Stimulated activated naive CD4-positive, alpha-beta T cell (primary cell): ENCODE measurements at regions not wholly inside any gene's neighbourhood (a gene's known extent, or its start where the extent isn't known, plus 50 kb on each side); places are given as distances from the start of the nearest gene placed in this dataset.

Experiments used
- DNase-seq, 6 experiments: peaks; one replicate each; lab custom pipeline; 2025; lab: John Stamatoyannopoulos, UW

- no peak for DNase-seq
Observed at GRCh38 chr21:28827422-28827821, 165.3 kb downstream of the LTN1 start.

GRCh38 chr21:28826569-28826968 lies 166.1 kb downstream of the LTN1 start:
- DNase-seq, result no peak

GRCh38 chr21:28826021-28826420 lies 166.7 kb downstream of the LTN1 start:
- DNase-seq, result no peak

- DNase-seq, result no peak
Observed at GRCh38 chr21:28823429-28823828, 169.2 kb downstream of the LTN1 start.

- no peak for DNase-seq
Observed at GRCh38 chr21:28822486-28823335, 170.0 kb downstream of the LTN1 start.

GRCh38 chr21:28822123-28822399 lies 170.6 kb downstream of the LTN1 start:
- DNase-seq, result no peak

GRCh38 chr21:28821276-28822122 lies 171.2 kb downstream of the LTN1 start:
- no peak for DNase-seq

GRCh38 chr21:28818663-28819278 lies 173.9 kb downstream of the LTN1 start:
- DNase-seq, result no peak

- no peak for DNase-seq
Observed at GRCh38 chr21:28817871-28818270, 174.8 kb downstream of the LTN1 start.

GRCh38 chr21:28811860-28812259 lies 180.8 kb downstream of the LTN1 start:
- DNase-seq, result no peak

GRCh38 chr21:28810826-28811524 lies 181.7 kb downstream of the LTN1 start:
- DNase-seq, result no peak

- DNase-seq, result no peak
Observed at GRCh38 chr21:28805885-28806284, 186.8 kb downstream of the LTN1 start.

GRCh38 chr21:28804089-28804670 lies 188.5 kb downstream of the LTN1 start:
- DNase-seq, result no peak

- no peak for DNase-seq
Observed at GRCh38 chr21:28801906-28802305, 190.8 kb downstream of the LTN1 start.

- DNase-seq, result no peak
Observed at GRCh38 chr21:28799926-28800325, 192.8 kb downstream of the LTN1 start.

- DNase-seq, result no peak
Observed at GRCh38 chr21:28798798-28799197, 193.9 kb downstream of the LTN1 start.

- no peak for DNase-seq
Observed at GRCh38 chr21:28795251-28795650, 197.4 kb downstream of the LTN1 start.

- DNase-seq, result no peak
Observed at GRCh38 chr21:28794371-28794851, 198.3 kb downstream of the LTN1 start.

GRCh38 chr21:28793043-28793442 lies 199.6 kb downstream of the LTN1 start:
- no peak for DNase-seq

- no peak for DNase-seq
Observed at GRCh38 chr21:28791595-28792282, 200.9 kb downstream of the LTN1 start.

GRCh38 chr21:28790335-28790734 lies 202.3 kb downstream of the LTN1 start:
- DNase-seq, result no peak
